ENCODE measurements at regions not wholly inside any gene's neighbourhood (a gene's known extent, or its start where the extent isn't known, plus 50 kb on each side); places are given as distances from the start of the nearest gene placed in this dataset.

- in situ Hi-C loops (cut with HindIII; ENCODE audit: low pct_unique_long_range_greater_than_20kb, low sequenced_read_pairs) = no loop called here
- no peak for DNase-seq (ENCODE audit: low read depth, low spot score)
Measured at GRCh38 chr1:72892461-72892860, 610.1 kb upstream of the NEGR1 start.

DNA sequence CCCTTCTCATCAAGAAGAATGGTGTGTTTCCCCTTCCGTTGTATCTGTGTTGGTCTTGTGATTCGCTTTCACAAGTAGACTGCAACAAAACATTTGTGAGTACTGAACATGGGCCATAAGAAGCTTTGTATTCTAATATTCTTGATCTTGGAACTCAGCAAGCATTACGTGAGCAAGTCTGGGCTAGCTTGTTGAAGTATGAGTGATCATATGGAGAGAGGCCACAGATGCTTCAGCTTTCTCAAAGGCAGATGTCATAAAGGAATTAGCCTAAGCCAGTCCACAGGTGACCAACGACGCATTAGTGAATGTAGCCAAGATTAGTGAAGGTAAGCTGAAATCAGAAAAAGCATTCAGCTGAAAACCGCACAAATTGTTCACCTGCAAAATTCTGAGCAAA, 609.6 kb upstream of the NEGR1 start:
- no peak for DNase-seq (ENCODE audit: low read depth, low spot score)
- in situ Hi-C loops (cut with HindIII; ENCODE audit: low pct_unique_long_range_greater_than_20kb, low sequenced_read_pairs) = no loop called here

- in situ Hi-C loops (cut with HindIII; ENCODE audit: low pct_unique_long_range_greater_than_20kb, low sequenced_read_pairs) = no loop called here
- DNase-seq (ENCODE audit: low read depth, low spot score) = no peak
Measured at GRCh38 chr1:72885841-72886240, 603.5 kb upstream of the NEGR1 start.

DNA sequence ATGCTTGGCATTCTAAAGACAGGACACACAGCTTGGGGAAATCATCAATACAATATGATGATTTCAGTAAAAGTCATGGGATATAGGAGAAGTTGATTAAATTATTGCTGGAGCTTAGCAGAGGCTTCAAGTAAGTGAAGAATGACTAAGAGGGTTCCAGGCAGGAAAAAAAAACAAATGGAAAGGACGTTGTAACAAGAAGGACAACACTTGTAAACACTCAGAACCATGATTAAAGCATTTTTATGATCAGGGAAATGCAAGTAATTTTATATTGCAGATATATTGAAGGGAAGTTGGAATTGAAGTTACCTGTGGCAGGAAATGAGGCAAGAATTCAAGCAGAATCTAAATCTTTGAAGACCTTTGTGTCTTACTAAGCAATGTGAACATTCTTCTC, 602.7 kb upstream of the NEGR1 start:
- in situ Hi-C loops (cut with HindIII; ENCODE audit: low pct_unique_long_range_greater_than_20kb, low sequenced_read_pairs) = no loop called here
- no peak for DNase-seq (ENCODE audit: low read depth, low spot score)

- no peak for DNase-seq (ENCODE audit: low read depth, low spot score)
- in situ Hi-C loops (cut with HindIII; ENCODE audit: low pct_unique_long_range_greater_than_20kb, low sequenced_read_pairs) = no loop called here
Measured at GRCh38 chr1:72869873-72870272, 587.5 kb upstream of the NEGR1 start.

- no peak for DNase-seq (ENCODE audit: low read depth, low spot score)
- in situ Hi-C loops (cut with HindIII; ENCODE audit: low pct_unique_long_range_greater_than_20kb, low sequenced_read_pairs) = no loop called here
Measured at GRCh38 chr1:72869441-72869840, 587.1 kb upstream of the NEGR1 start.

DNA sequence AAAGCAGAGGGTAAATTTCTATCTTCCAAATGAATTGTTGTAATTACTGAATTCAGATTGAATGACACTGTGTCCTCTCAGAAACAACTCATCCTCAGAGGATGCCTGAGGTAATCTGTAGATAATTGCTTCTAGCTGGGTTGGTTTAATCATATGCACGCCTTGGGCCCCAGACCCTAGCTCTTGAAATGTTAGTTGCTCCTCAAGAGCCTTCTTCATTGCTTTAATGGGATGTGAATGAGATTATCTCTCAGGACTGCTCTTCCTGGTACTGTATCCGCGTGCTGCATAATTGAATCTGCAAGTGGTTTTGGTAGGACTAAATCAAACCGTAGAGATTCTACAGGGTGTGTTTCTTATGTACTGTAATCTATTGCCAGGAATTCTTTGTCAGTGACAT, 569.3 kb upstream of the NEGR1 start:
- in situ Hi-C loops (cut with HindIII; ENCODE audit: low pct_unique_long_range_greater_than_20kb, low sequenced_read_pairs) = no loop called here
- no peak for DNase-seq (ENCODE audit: low read depth, low spot score)

GRCh38 chr1:72848997-72849396, 566.7 kb upstream of the NEGR1 start:
- no peak for DNase-seq (ENCODE audit: low read depth, low spot score)
- in situ Hi-C loops (cut with HindIII; ENCODE audit: low pct_unique_long_range_greater_than_20kb, low sequenced_read_pairs) = no loop called here

DNA sequence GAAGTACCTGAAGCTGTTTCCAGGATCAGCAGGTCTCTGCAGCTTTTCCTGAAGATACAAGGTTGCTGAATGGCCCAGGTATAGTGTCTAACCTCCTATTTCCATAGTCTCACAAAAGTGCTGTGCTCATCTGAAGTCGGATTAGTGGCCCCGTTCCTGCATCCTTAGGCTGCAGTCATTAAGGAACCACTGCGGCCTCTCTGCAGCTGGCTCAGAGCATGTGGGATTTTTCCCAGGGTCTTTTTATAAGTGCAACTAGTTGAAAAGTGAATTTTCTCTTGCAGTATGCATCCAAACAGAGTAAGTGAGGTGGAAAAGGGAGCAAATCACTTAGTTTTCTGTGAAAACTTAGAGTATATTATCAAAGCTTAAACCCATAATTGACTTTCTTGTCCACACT, 565.3 kb upstream of the NEGR1 start:
- DNase-seq (ENCODE audit: low read depth, low spot score) = no peak
- in situ Hi-C loops (cut with HindIII; ENCODE audit: low pct_unique_long_range_greater_than_20kb, low sequenced_read_pairs) = no loop called here

- DNase-seq (ENCODE audit: low read depth, low spot score) = no peak
- in situ Hi-C loops (cut with HindIII; ENCODE audit: low pct_unique_long_range_greater_than_20kb, low sequenced_read_pairs) = no loop called here
Measured at GRCh38 chr1:72846476-72847278, 564.3 kb upstream of the NEGR1 start.

- in situ Hi-C loops (cut with HindIII; ENCODE audit: low pct_unique_long_range_greater_than_20kb, low sequenced_read_pairs) = no loop called here
- no peak for DNase-seq (ENCODE audit: low read depth, low spot score)
Measured at GRCh38 chr1:72845981-72846380, 563.6 kb upstream of the NEGR1 start.

DNA sequence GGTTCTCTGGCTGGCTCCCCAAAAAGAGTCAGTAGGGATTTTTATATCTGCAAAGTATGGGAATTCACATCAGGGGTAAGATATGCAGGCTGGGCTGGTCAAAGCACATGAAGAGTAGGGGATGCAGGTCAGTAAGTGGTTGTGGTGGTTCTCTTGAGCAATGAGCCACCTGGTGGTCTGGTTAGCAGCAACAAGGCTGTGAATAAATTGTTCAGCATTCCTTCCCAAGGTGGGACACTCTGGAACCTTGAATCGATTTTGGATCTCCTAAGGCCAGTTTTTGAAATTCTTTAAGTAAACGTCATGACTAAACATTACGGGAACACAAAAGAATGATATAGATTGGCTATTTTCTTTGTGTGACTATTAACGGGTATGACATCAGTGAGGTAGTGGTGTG, 563.0 kb upstream of the NEGR1 start:
- DNase-seq (ENCODE audit: low read depth, low spot score) = peak; percentile 24
- in situ Hi-C loops (cut with HindIII; ENCODE audit: low pct_unique_long_range_greater_than_20kb, low sequenced_read_pairs) = no loop called here

DNA sequence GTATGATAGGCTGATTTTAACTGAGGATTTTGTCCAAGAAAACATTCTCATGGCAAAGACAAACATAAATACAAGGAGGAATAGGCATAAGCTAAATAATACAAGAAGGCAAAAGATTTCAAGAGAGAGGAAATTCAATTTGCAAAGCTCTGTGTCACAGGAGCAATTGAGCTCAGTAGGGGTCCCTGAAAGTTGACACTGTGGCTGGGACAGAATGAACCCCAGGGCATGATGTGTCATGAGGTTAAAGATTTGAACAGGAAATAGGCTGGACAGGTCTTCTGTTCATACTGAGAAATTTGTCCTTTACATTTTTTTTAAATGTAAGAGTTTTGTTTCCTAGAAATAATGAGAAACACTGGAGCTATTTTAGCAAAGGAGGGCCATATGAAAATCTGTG, 555.4 kb upstream of the NEGR1 start:
- DNase-seq (ENCODE audit: low read depth, low spot score) = no peak

DNA sequence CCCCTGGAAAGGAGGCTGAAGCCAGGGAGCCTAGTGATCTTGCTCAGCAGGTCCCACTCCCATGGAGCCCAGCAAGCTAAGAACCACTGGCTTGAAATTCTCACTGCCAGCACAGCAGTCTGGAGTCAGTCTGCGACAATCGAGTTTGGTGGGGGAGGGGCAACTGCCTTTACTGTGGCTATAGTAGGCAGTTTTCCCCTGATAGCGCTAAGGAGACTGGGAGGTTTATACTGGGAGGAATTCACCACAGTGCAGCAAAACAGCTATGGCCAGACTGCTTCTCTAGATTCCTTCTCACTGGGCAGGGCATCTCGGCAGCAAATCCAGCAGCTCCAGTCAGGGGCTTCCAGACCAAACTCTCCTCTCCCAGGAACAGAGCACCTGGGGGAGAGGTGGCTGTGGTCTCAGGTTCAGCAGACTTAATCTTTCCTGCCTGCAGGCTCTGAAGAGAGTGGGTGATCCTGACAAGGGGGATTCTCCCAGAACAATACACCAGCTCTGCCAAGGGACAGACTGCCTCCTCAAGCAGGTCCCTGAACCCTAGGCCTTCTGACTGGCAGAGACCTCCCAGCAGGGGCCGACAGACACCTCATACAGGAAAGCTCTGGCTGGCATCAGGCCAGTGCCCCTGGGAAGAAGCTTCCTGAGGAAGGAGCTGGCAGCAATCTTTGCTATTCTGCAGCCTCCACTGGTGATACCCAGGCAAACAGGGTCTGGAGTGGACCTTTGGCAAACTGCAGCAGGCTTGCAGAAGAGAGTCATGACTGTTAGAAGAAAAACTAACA, 548.5 kb upstream of the NEGR1 start:
- in situ Hi-C loops (cut with HindIII; ENCODE audit: low pct_unique_long_range_greater_than_20kb, low sequenced_read_pairs) = no loop called here
- DNase-seq (ENCODE audit: low read depth, low spot score) = no peak

More for the DNA sequence above, 555.4 kb upstream of the NEGR1 start:
- in situ Hi-C loops (cut with HindIII; ENCODE audit: low pct_unique_long_range_greater_than_20kb, low sequenced_read_pairs) = no loop called here

GRCh38 chr1:72827278-72827677, 544.9 kb upstream of the NEGR1 start:
- DNase-seq (ENCODE audit: low read depth, low spot score) = no peak
- in situ Hi-C loops (cut with HindIII; ENCODE audit: low pct_unique_long_range_greater_than_20kb, low sequenced_read_pairs) = no loop called here

DNA sequence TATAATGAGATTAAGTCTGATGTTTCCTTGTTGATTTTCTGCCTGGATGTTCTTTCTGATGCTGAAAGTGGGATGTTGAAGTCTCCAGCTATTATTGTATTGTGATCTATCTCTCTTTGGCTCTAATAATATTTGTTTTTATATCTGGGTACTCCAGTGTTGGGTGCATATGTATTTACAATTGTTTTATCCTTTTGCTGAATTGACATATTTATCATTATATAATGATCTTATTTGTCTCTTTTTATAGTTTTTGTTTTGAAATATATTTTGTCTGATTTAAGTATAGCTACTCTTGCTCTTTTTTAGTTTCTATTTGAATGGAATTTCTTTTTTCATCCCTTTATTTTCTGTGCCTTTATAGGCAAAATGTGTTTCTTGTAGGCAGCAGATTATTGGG, 522.2 kb upstream of the NEGR1 start:
- in situ Hi-C loops (cut with HindIII; ENCODE audit: low pct_unique_long_range_greater_than_20kb, low sequenced_read_pairs) = no loop called here
- no peak for DNase-seq (ENCODE audit: low read depth, low spot score)

DNA sequence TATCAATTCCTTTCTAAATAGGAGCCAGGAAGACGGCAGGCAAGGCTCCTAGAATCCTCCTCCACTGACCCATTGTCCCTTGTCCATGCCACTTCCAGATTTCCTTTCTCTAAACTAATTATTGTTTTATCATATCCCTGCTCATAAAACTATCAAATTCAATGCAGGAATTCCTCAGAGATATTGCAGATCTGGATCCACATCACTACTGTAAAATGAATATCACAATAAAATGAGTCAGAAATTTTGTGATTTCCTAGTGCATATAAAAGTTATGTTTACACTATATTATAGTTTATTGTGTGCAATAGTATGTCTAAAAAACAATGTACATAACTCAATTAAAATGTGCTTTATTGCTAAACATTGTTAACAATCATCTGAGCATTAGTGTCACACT, 498.7 kb upstream of the NEGR1 start:
- DNase-seq (ENCODE audit: low read depth, low spot score) = no peak
- in situ Hi-C loops (cut with HindIII; ENCODE audit: low pct_unique_long_range_greater_than_20kb, low sequenced_read_pairs) = no loop called here

DNA sequence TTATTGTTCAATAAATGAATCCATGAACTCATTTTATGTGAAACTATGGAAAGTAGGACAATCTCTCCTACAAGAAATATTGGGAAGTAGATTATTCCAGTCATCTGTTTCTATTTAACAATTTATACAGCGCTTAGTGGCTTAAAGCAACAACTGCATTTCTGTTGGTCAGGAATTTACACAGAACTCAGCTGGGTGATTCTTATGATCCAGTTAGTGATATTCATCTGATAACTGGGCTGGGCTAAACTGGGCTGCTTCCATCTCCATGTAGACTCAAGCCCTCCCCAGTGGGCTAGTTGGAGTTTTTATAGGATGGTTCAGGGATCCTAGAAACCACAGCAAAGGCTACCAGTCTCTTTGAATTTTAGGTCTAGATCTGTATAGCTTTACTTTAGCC, 497.9 kb upstream of the NEGR1 start:
- no peak for DNase-seq (ENCODE audit: low read depth, low spot score)
- in situ Hi-C loops (cut with HindIII; ENCODE audit: low pct_unique_long_range_greater_than_20kb, low sequenced_read_pairs) = no loop called here

GRCh38 chr1:72777918-72778317, 495.6 kb upstream of the NEGR1 start:
- DNase-seq (ENCODE audit: low read depth, low spot score) = no peak
- in situ Hi-C loops (cut with HindIII; ENCODE audit: low pct_unique_long_range_greater_than_20kb, low sequenced_read_pairs) = no loop called here
